H1 (cell line): ENCODE measurements at regions not wholly inside any gene's neighbourhood (a gene's known extent, or its start where the extent isn't known, plus 50 kb on each side); places are given as distances from the start of the nearest gene placed in this dataset.

Experiments used
- CTCF ChIA-PET: fragments of 300-600 bp; sonication (Branson Sonifier 250); formaldehyde crosslinking; loops from one replicate; lab custom pipeline; 2021; ENCODE audit not compliant: partially characterized antibody; lab: Charles Lee
- POLR2A ChIA-PET: fragments of 300-600 bp; sonication (Branson Sonifier 250); formaldehyde crosslinking; loops from one replicate; lab custom pipeline; 2021; ENCODE audit warnings: inconsistent platforms; ENCODE audit not compliant: partially characterized antibody; lab: Charles Lee
- DNase-seq, 2 experiments: peaks; one replicate each; pipeline versions ENCODE4 v3.0.0 to v3.0.0-alpha.2; 2010 to 2022; ENCODE audit warnings: low spot score in 2 of 2, low read depth in 1 of 2, mixed read lengths in 1 of 2
- FAIRE-seq: peaks from 2 replicates; lab custom pipeline; 2011; peaks lifted over from hg19 to GRCh38; lab: Jason Lieb, UNC
- H2AFZ ChIP-seq: 2 replicates; pipeline ENCODE4 v1.8.1; 2012; ENCODE audit warnings: low read length, inconsistent platforms
- H2AK5ac ChIP-seq: 2 replicates; pipeline ENCODE4 v1.6.1; 2013; ENCODE audit warnings: low read depth, low read length
- H2BK120ac ChIP-seq: replicated peaks from 2 replicates; pipeline ENCODE3; 2013; ENCODE audit warnings: low read depth, low read length, inconsistent platforms
- H2BK12ac ChIP-seq: 2 replicates; pipeline ENCODE4 v1.6.1; 2013; ENCODE audit warnings: low read depth, low read length
- H2BK15ac ChIP-seq: 2 replicates; pipeline ENCODE4 v1.6.1; 2013; ENCODE audit warnings: low read length
- H2BK20ac ChIP-seq: 2 replicates; pipeline ENCODE4 v1.6.1; 2013; ENCODE audit warnings: low read length
- H2BK5ac ChIP-seq: 2 replicates; pipeline ENCODE4 v1.6.1; 2013; ENCODE audit warnings: low read depth, low read length
- H3K14ac ChIP-seq: 2 replicates; pipeline ENCODE4 v1.6.1; 2013; ENCODE audit warnings: inconsistent platforms; ENCODE audit not compliant: insufficient read length
- H3K18ac ChIP-seq: 2 replicates; pipeline ENCODE4 v1.6.1; 2013; ENCODE audit warnings: low read length; ENCODE audit errors: extremely low read depth
- H3K23ac ChIP-seq: 2 replicates; pipeline ENCODE4 v1.6.1; 2013; ENCODE audit warnings: inconsistent platforms; ENCODE audit not compliant: insufficient read length
- H3K23me2 ChIP-seq: 2 replicates; pipeline ENCODE4 v1.6.1; 2013; ENCODE audit warnings: low read depth, low read length
- H3K27ac ChIP-seq: 2 replicates; pipeline ENCODE4 v1.6.1; 2011; ENCODE audit warnings: low read depth, low read length, inconsistent platforms
- H3K27me3 ChIP-seq, 4 experiments: replicated peaks in 1 of 4; 1 replicate in 1 of 4; 2 replicates in 3 of 4; pipeline versions ENCODE4 v1.6.1 to v1.8.1; 2011 to 2013; ENCODE audit warnings: low read length in 3 of 4, mild to moderate bottlenecking in 3 of 4, inconsistent platforms in 2 of 4, mixed read lengths in 2 of 4, moderate library complexity in 1 of 4; ENCODE audit not compliant: control insufficient read depth in 3 of 4, insufficient read depth in 3 of 4; ENCODE audit errors: extremely low read depth in 1 of 4
- H3K36me3 ChIP-seq, 4 experiments: 2 replicates each; pipeline versions ENCODE4 v1.6.1 to v1.8.1; 2011 to 2013; ENCODE audit warnings: mild to moderate bottlenecking in 4 of 4, low read length in 3 of 4, moderate library complexity in 2 of 4, control low read depth in 1 of 4, inconsistent platforms in 1 of 4; ENCODE audit not compliant: insufficient read depth in 4 of 4, control insufficient read depth in 2 of 4
- H3K4ac ChIP-seq: replicated peaks from 2 replicates; pipeline ENCODE3; 2013; ENCODE audit warnings: low read length, low read depth, mixed read lengths, inconsistent platforms; ENCODE audit not compliant: insufficient read length
- H3K4me1 ChIP-seq, 4 experiments: replicated peaks in 1 of 4; 1 replicate in 1 of 4; 2 replicates in 3 of 4; pipeline versions ENCODE4 v1.6.1 to v1.8.1; 2011 to 2013; ENCODE audit warnings: low read length in 3 of 4, inconsistent platforms in 2 of 4, mixed read lengths in 1 of 4; ENCODE audit not compliant: insufficient read depth in 4 of 4, control insufficient read depth in 3 of 4
- H3K4me2 ChIP-seq, 2 experiments: 2 replicates each; pipeline versions ENCODE4 v1.6.1 to v1.8.1; 2011 to 2013; ENCODE audit warnings: low read depth in 2 of 2, low read length in 2 of 2, control low read depth in 1 of 2, inconsistent platforms in 1 of 2, mild to moderate bottlenecking in 1 of 2; ENCODE audit not compliant: insufficient read depth in 1 of 2
- H3K4me3 ChIP-seq, 4 experiments: fragments of 200-600, 300-600 bp in 1 of 4; sonication (generic), shearing (Covaris generic), sonication (Bioruptor Twin) in 1 of 4; 2 replicates each; pipeline versions ENCODE4 v1.5.1 to v1.8.1; 2011 to 2016; ENCODE audit warnings: low read length in 4 of 4, low read depth in 3 of 4, control low read depth in 2 of 4, inconsistent platforms in 2 of 4, mild to moderate bottlenecking in 2 of 4, mixed read lengths in 1 of 4, moderate library complexity in 1 of 4; ENCODE audit not compliant: insufficient read depth in 2 of 4; ENCODE audit errors: extremely low read depth in 1 of 4
- H3K56ac ChIP-seq: replicated peaks from 2 replicates; pipeline ENCODE3; 2013; ENCODE audit warnings: low read depth, mild to moderate bottlenecking, mixed read lengths, low read length, inconsistent platforms; ENCODE audit not compliant: insufficient read length
- H3K79me1 ChIP-seq: 2 replicates; pipeline ENCODE4 v1.6.1; 2013; ENCODE audit warnings: low read depth, low read length, control low read depth
- H3K79me2 ChIP-seq, 2 experiments: 2 replicates each; pipeline versions ENCODE4 v1.6.1 to v1.8.1; 2012 to 2013; ENCODE audit warnings: low read length in 2 of 2, mild to moderate bottlenecking in 2 of 2, inconsistent platforms in 1 of 2; ENCODE audit not compliant: insufficient read depth in 2 of 2, control insufficient read depth in 1 of 2
- H3K9ac ChIP-seq, 4 experiments: replicated peaks in 1 of 4; 1 replicate in 1 of 4; 2 replicates in 3 of 4; pipeline versions ENCODE4 v1.6.1 to v1.8.1; 2011 to 2013; ENCODE audit warnings: low read depth in 3 of 4, low read length in 3 of 4, control low read depth in 2 of 4, mild to moderate bottlenecking in 2 of 4, moderate library complexity in 2 of 4, inconsistent platforms in 1 of 4; ENCODE audit errors: extremely low read depth in 1 of 4
- H3K9me3 ChIP-seq, 2 experiments: 2 replicates each; pipeline versions ENCODE4 v1.6.1 to v1.8.1; 2012 to 2013; ENCODE audit warnings: mild to moderate bottlenecking in 2 of 2, moderate library complexity in 2 of 2, control low read depth in 1 of 2, inconsistent platforms in 1 of 2, low read depth in 1 of 2, low read length in 1 of 2, mixed read lengths in 1 of 2; ENCODE audit not compliant: insufficient read depth in 2 of 2
- H4K20me1 ChIP-seq, 2 experiments: replicated peaks in 1 of 2; 2 replicates each; pipeline versions ENCODE3 to v1.8.1; 2011 to 2013; ENCODE audit warnings: inconsistent platforms in 2 of 2, low read length in 2 of 2, mild to moderate bottlenecking in 1 of 2; ENCODE audit not compliant: insufficient read depth in 2 of 2, control insufficient read depth in 1 of 2
- H4K5ac ChIP-seq: 2 replicates; pipeline ENCODE4 v1.6.1; 2013; ENCODE audit warnings: low read length, low read depth, mixed read lengths, inconsistent platforms; ENCODE audit not compliant: insufficient read length
- H4K8ac ChIP-seq: 2 replicates; pipeline ENCODE4 v1.8.0; 2013; ENCODE audit warnings: mild to moderate bottlenecking, moderate library complexity, low read length, inconsistent platforms; ENCODE audit not compliant: insufficient read depth; ENCODE audit errors: extremely low read depth
- H4K91ac ChIP-seq: replicated peaks from 2 replicates; pipeline ENCODE3; 2013; ENCODE audit warnings: low read length, mixed read lengths, inconsistent platforms; ENCODE audit not compliant: insufficient read length
- BACH1 ChIP-seq: IDR thresholded peaks from 2 replicates; pipeline ENCODE4 v1.6.1; 2012; ENCODE audit warnings: low read length, improper control_type of control experiment
- BCL11A ChIP-seq, 2 experiments: IDR thresholded peaks; one replicate each; pipeline ENCODE4 v1.6.1; 2011; ENCODE audit warnings: low read depth in 2 of 2, low read length in 2 of 2, mild to moderate bottlenecking in 2 of 2
- CREB1 ChIP-seq: IDR thresholded peaks from 2 replicates; pipeline ENCODE4 v1.6.1; 2012; ENCODE audit warnings: inconsistent platforms
- EGR1 ChIP-seq: IDR thresholded peaks from 2 replicates; pipeline ENCODE4 v1.6.1; 2011; ENCODE audit warnings: low read depth, low read length, borderline replicate concordance
- EP300 ChIP-seq, 2 experiments: IDR thresholded peaks; 1 replicate in 1 of 2; 2 replicates in 1 of 2; pipeline ENCODE4 v1.6.1; 2011 to 2012; ENCODE audit warnings: low read depth in 2 of 2, low read length in 2 of 2, mild to moderate bottlenecking in 2 of 2, borderline replicate concordance in 1 of 2, inconsistent platforms in 1 of 2, moderate library complexity in 1 of 2
- GABPA ChIP-seq: IDR thresholded peaks from 2 replicates; pipeline ENCODE4 v1.6.1; 2011; ENCODE audit warnings: mild to moderate bottlenecking, low read length, moderate library complexity, borderline replicate concordance; ENCODE audit not compliant: insufficient read depth
- POLR2A ChIP-seq, 2 experiments: IDR thresholded peaks; 1 replicate in 1 of 2; 2 replicates in 1 of 2; pipeline ENCODE4 v1.6.1; 2011; ENCODE audit warnings: low read depth in 2 of 2, low read length in 2 of 2, mild to moderate bottlenecking in 2 of 2; ENCODE audit errors: control extremely low read depth in 1 of 2
- POU5F1 ChIP-seq: IDR thresholded peaks from 2 replicates; pipeline ENCODE4 v1.6.1; 2011; ENCODE audit warnings: low read depth, mild to moderate bottlenecking, low read length, moderate library complexity
- RNF2 ChIP-seq: fragments of 200-900, 300-1000 bp; sonication (generic); IDR thresholded peaks from 2 replicates; pipeline ENCODE4 v1.7.1; 2016; ENCODE audit warnings: borderline replicate concordance, low read depth, mild to moderate bottlenecking, antibody characterized with exemption, low read length; ENCODE audit not compliant: poor library complexity, severe bottlenecking; ENCODE audit errors: missing control alignments
- RXRA ChIP-seq: IDR thresholded peaks from 2 replicates; pipeline ENCODE4 v1.6.1; 2011; ENCODE audit warnings: low read depth, mild to moderate bottlenecking, low read length, moderate library complexity; ENCODE audit not compliant: insufficient read depth
- TAF1 ChIP-seq: IDR thresholded peaks from 2 replicates; pipeline ENCODE4 v1.6.1; 2011; ENCODE audit warnings: mild to moderate bottlenecking, low read depth, low read length
- WGBS, 2 experiments: shearing (Covaris generic) in 1 of 2; methylation state at CpG; one replicate each; pipeline versions ENCODE4 v1.1.6 to v1.1.7; 2013 to 2015; ENCODE audit warnings: low lambda C conversion rate in 2 of 2, mixed read lengths in 2 of 2, inconsistent platforms in 1 of 2, low coverage in 1 of 2, missing lambda C conversion rate in 1 of 2; ENCODE audit not compliant: insufficient replicate concordance in 2 of 2, insufficient coverage in 1 of 2, insufficient read length in 1 of 2; ENCODE audit errors: extremely low coverage in 1 of 2, missing lambda C conversion rate in 1 of 2; 5-methylcytosine and 5-hydroxymethylcytosine counted together
- TF ChIP-seq, protein P1 (sequence below): IDR thresholded peaks from 2 replicates; pipeline ENCODE4 v1.6.1; 2011; ENCODE audit warnings: low read depth, mild to moderate bottlenecking, low read length; ENCODE audit not compliant: insufficient read depth

DNA sequence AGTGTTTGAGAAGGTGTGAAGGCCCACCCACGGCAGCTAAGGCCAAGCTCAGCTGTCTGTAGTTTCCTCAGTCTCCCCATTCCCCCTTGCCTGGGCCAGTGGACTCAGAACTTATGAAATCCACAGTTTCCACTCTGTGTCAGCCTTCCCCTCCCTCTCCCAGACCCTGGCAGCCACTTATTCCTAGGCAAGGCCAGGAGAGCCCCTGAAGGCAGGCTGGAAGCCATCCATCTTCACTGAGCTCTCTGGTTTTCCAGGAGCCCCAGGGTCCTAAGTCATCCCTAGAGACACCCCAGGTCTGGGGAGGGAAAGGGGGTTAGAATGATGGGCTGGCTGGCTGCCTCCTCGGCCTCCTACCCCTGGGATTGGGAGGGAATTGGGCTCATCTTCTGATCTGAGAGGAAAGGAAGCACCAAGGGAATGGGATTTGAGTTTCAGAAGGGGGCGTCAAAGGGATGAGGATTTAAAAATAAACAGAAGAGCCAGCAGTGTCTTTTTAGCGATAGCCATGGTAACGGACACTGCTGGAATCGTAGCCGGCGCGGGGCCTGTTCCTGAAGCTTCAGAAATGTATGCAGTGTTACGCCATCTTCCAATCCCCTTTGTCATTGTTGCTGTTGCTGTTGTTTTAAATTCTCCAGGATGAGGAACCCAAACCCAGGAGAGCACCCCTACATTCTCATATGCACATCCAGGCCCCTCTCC lies 561.1 kb upstream of the CADM1 start:
- Histone ChIP-seq H4K5ac (no peak overlapping the region), H2BK120ac (no peak overlapping the region), H4K91ac (no peak overlapping the region), H4K8ac (no peak overlapping the region; the same call in 1 of the 2 replicates), H3K14ac (no peak overlapping the region), H3K23ac (no peak overlapping the region), H2BK15ac (no peak overlapping the region), H3K4ac (no peak overlapping the region), H3K9me3 (no peaks in the 10 kb centered on the region), H4K20me1 (peaks cover 0 to 2% of the 10 kb centered on the region in 2 experiments), H3K18ac (no peak overlapping the region), H3K4me2 (no peak overlapping the region), H2BK12ac (no peak overlapping the region), H3K79me2 (no peaks in the 10 kb centered on the region), H3K56ac (no peak overlapping the region), H3K9ac (no peak overlapping the region), H3K36me3 (no peaks in the 10 kb centered on the region), H3K23me2 (no peaks in the 10 kb centered on the region), H2AFZ (no peak overlapping the region), H3K27me3 (peaks cover 0 to 7% (median 3%) of the 10 kb centered on the region in 4 experiments; a peak in 4 of 7 replicates), H3K4me3 (no peak overlapping the region), H3K79me1 (no peaks in the 10 kb centered on the region), H2AK5ac (no peak overlapping the region), H3K4me1 (peaks cover 0 to 6% (median 3%) of the 10 kb centered on the region in 4 experiments; a peak in 3 of 7 replicates), H2BK5ac (no peak overlapping the region), H3K27ac (no peak overlapping the region), H2BK20ac (no peak overlapping the region)
- ChIA-PET CTCF (interaction anchor here (0.7 to 3.3 kb wide), 8 partner anchors 9 to 212 kb away, joined by 3 to 12 read pairs (median 4); no protein-coding TSS in a partner anchor), POLR2A (no interaction called here)
- 85% methylated on average over 10 of the region's 10 CpGs; no CpG with 5 or more reads in 1 of the 2 experiments for WGBS, 2 experiments
- FAIRE-seq, result no peak
- no peak for DNase-seq
- no peak for TF ChIP-seq POU5F1
- no peak for TF ChIP-seq TAF1
- TF ChIP-seq POLR2A (IDR thresholded peaks at IDR 0.05; ENCODE audit: control extremely low read depth in 1 of 2, low read depth in 2 of 2, low read length in 2 of 2), result no peak
- TF ChIP-seq GABPA, result no peak
- TF ChIP-seq, protein P1, sequence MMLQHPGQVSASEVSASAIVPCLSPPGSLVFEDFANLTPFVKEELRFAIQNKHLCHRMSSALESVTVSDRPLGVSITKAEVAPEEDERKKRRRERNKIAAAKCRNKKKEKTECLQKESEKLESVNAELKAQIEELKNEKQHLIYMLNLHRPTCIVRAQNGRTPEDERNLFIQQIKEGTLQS, result no peak
- no peak for TF ChIP-seq RXRA
- TF ChIP-seq RNF2, result no peak
- TF ChIP-seq BACH1, result no peak
- TF ChIP-seq EP300 (IDR thresholded peaks at IDR 0.05; ENCODE audit: borderline replicate concordance in 1 of 2, low read depth in 2 of 2, low read length in 2 of 2), result no peak
- TF ChIP-seq EGR1, result no peak
- no peak for TF ChIP-seq BCL11A (IDR thresholded peaks at IDR 0.05; ENCODE audit: low read depth in 2 of 2, low read length in 2 of 2)
- TF ChIP-seq CREB1, result no peak
